H1 (cell line): ENCODE measurements at regions not wholly inside any gene's neighbourhood (a gene's known extent, or its start where the extent isn't known, plus 50 kb on each side); places are given as distances from the start of the nearest gene placed in this dataset.

Source experiments
- CTCF ChIP-seq, 3 experiments: IDR thresholded peaks; 1 replicate in 2 of 3; 2 replicates in 1 of 3; pipeline versions ENCODE4 v1.5.1 to v1.6.1; 2011; ENCODE audit warnings: low read length in 3 of 3, mild to moderate bottlenecking in 3 of 3, inconsistent platforms in 2 of 3, low read depth in 1 of 3, moderate library complexity in 1 of 3; ENCODE audit not compliant: insufficient read depth in 1 of 3; ENCODE audit errors: control extremely low read depth in 1 of 3
- EGR1 ChIP-seq: IDR thresholded peaks from 2 replicates; pipeline ENCODE4 v1.6.1; 2011; ENCODE audit warnings: low read depth, low read length, borderline replicate concordance
- POLR2AphosphoS5 ChIP-seq: IDR thresholded peaks from 2 replicates; pipeline ENCODE4 v1.6.1; 2011; ENCODE audit warnings: low read depth, low read length
- TAF1 ChIP-seq: IDR thresholded peaks from 2 replicates; pipeline ENCODE4 v1.6.1; 2011; ENCODE audit warnings: mild to moderate bottlenecking, low read depth, low read length

- no peak for TF ChIP-seq CTCF (IDR thresholded peaks at IDR 0.05; ENCODE audit: control extremely low read depth in 1 of 3, insufficient read depth in 1 of 3, low read depth in 1 of 3, low read length in 3 of 3)
- TF ChIP-seq EGR1: no peak
- no peak for TF ChIP-seq POLR2AphosphoS5
- TF ChIP-seq TAF1: no peak
These were observed 112.9 kb downstream of the TBX5 start for GRCh38 chr12:114293073-114293472.
